NCI-H1105 (cell line): ENCODE measurements at regions not wholly inside any gene's neighbourhood (a gene's known extent, or its start where the extent isn't known, plus 50 kb on each side); places are given as distances from the start of the nearest gene placed in this dataset.

Source experiments
- DNase-seq: peaks from one replicate; lab custom pipeline; 2025; lab: John Stamatoyannopoulos, UW

GRCh38 chr10:83037653-83038052, 1101.7 kb upstream of the GHITM start:
- DNase-seq = no peak

- no peak for DNase-seq
Measured at GRCh38 chr10:83038631-83039030, 1100.7 kb upstream of the GHITM start.

GRCh38 chr10:83045731-83046130, 1093.6 kb upstream of the GHITM start:
- no peak for DNase-seq

GRCh38 chr10:83050815-83051214, 1088.5 kb upstream of the GHITM start:
- DNase-seq = no peak

GRCh38 chr10:83062871-83063270, 1076.4 kb upstream of the GHITM start:
- DNase-seq = no peak

GRCh38 chr10:83073472-83073871, 1065.8 kb upstream of the GHITM start:
- no peak for DNase-seq

- peak; percentile 39 for DNase-seq
Measured at GRCh38 chr10:83075016-83075814, 1064.1 kb upstream of the GHITM start.

- DNase-seq = no peak
Measured at GRCh38 chr10:83075815-83076355, 1063.4 kb upstream of the GHITM start.

- DNase-seq = no peak
Measured at GRCh38 chr10:83076443-83076842, 1062.9 kb upstream of the GHITM start.

GRCh38 chr10:83078160-83078559, 1061.1 kb upstream of the GHITM start:
- no peak for DNase-seq

- no peak for DNase-seq
Measured at GRCh38 chr10:83078645-83079044, 1060.7 kb upstream of the GHITM start.

GRCh38 chr10:83083831-83084230, 1055.5 kb upstream of the GHITM start:
- no peak for DNase-seq

- DNase-seq = no peak
Measured at GRCh38 chr10:83089335-83089734, 1050.0 kb upstream of the GHITM start.

- DNase-seq = no peak
Measured at GRCh38 chr10:83104616-83105015, 1034.7 kb upstream of the GHITM start.

- no peak for DNase-seq
Measured at GRCh38 chr10:83108565-83109333, 1030.6 kb upstream of the GHITM start.

GRCh38 chr10:83119346-83119745, 1020.0 kb upstream of the GHITM start:
- no peak for DNase-seq

- no peak for DNase-seq
Measured at GRCh38 chr10:83122336-83122735, 1017.0 kb upstream of the GHITM start.

- no peak for DNase-seq
Measured at GRCh38 chr10:83127942-83128575, 1011.2 kb upstream of the GHITM start.

GRCh38 chr10:83140811-83141210, 998.5 kb upstream of the GHITM start:
- DNase-seq = no peak

GRCh38 chr10:83142074-83142563, 997.2 kb upstream of the GHITM start:
- no peak for DNase-seq

GRCh38 chr10:83144461-83144860, 994.8 kb upstream of the GHITM start:
- DNase-seq = no peak

GRCh38 chr10:83153714-83154113, 985.6 kb upstream of the GHITM start:
- no peak for DNase-seq
